Activated effector memory CD4-positive, alpha-beta T cell treated with Interleukin-2 at 50 U/mL for 16 hours (primary cell): ENCODE measurements at regions not wholly inside any gene's neighbourhood (a gene's known extent, or its start where the extent isn't known, plus 50 kb on each side); places are given as distances from the start of the nearest gene placed in this dataset.

Source experiments
- DNase-seq: peaks from one replicate; pipeline ENCODE4 v3.0.0-alpha.2; 2020

GRCh38 chr5:167773668-167774301, 517.7 kb upstream of the WWC1 start:
- DNase-seq: no peak

- no peak for DNase-seq
Observed at GRCh38 chr5:167777746-167778145, 513.7 kb upstream of the WWC1 start.

DNA sequence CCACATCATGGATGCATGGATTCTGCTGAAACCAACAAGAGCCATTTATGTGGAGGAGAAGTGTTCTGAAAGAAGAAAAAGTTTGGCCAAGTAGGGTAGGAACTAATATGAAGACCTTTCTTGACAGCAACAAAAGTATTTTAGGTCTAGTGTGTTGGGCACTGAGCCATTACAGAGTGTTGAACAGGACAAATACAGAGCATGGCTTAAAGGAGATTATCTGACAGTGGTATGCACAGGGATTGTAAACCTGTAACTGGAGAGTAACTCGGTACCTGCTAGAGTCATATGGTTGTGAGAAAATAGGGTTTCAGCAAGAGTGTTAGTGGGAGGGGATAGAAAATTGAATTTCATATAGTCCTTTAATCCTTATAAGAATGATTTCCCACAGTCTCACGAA, 513.2 kb upstream of the WWC1 start:
- no peak for DNase-seq

GRCh38 chr5:167779644-167780043, 511.8 kb upstream of the WWC1 start:
- DNase-seq: no peak

DNA sequence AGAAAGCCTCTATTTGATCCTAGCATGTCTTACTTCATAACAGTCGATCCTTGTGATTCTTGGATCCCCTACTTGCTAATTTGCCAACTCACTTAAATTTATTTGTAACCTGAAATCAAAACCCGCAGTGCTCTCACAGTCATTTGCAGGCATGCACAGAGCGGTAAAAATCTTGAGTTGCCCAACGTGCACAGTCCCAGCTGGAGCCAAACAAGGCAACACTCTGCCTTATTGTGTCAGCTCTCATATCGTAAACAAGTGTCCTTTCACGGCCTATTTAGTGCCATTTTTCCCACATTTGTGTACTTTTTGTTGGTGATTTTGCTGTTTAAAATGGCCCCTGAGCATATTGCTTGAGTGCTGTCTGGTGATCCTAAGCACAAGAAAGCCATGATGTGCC, 511.3 kb upstream of the WWC1 start:
- DNase-seq: no peak

GRCh38 chr5:167783145-167783817, 508.2 kb upstream of the WWC1 start:
- no peak for DNase-seq

- DNase-seq: no peak
Observed at GRCh38 chr5:167785106-167785505, 506.3 kb upstream of the WWC1 start.

DNA sequence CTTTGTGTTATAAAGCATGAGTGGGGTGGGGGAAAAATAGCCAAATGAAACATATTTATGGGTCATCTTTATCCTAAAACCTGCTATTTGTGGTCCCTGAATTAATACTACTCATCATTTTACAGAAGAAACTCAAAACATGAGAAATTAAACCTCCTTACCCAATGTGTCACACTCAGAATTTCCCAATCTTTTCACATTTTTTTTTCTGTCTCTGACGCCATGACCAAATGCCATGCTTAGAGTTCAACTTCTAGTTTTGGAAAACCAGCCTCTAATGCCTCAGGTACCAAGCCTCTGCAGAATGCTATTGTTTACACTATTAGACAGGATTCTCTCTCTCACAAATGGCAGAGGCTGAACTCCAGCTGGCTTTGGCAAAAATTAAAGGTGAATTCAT, 505.5 kb upstream of the WWC1 start:
- DNase-seq: no peak

- DNase-seq: no peak
Observed at GRCh38 chr5:167786871-167787578, 504.4 kb upstream of the WWC1 start.

GRCh38 chr5:167790045-167790444, 501.4 kb upstream of the WWC1 start:
- DNase-seq: no peak

- no peak for DNase-seq
Observed at GRCh38 chr5:167790462-167791260, 500.8 kb upstream of the WWC1 start.

- no peak for DNase-seq
Observed at GRCh38 chr5:167792514-167792913, 498.9 kb upstream of the WWC1 start.

DNA sequence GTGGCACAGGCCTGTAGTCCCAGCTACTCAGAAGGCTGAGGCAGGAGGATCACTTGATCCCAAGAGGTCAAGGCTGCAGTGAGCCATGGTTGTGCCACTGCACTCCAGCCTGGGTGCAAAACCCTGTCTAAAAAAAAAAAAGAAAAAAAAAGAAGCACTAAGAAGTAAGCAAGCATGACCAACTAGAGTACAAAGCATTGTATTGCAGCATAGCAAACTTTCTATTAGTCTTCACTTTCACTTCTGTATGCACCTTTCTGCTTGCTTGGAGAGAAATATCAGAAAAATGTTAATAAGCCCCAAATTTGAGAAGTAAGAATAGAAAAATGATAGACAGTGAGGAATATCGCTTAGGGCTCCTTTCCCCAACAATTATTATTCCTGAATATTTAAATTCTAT, 497.7 kb upstream of the WWC1 start:
- DNase-seq: no peak

- DNase-seq: no peak
Observed at GRCh38 chr5:167794121-167794520, 497.3 kb upstream of the WWC1 start.

DNA sequence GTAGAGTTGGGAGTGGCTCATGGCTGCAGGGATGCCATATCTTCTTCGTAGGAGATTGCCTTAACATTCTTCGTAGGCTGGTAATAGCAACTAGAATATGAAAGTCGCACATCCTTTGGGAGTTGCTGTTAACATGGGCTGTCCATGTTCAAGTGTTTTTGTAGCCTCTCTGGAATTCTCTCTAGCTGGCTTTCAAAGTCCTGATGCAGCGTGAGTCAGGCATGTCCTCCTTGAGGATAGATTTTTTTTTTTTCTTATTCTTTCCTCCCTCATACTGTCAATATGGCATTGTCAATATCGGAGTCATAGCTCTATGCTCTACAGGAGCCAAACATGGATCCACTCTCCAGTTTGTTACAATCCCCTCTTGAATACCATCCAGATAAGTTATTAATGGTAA, 494.8 kb upstream of the WWC1 start:
- no peak for DNase-seq

DNA sequence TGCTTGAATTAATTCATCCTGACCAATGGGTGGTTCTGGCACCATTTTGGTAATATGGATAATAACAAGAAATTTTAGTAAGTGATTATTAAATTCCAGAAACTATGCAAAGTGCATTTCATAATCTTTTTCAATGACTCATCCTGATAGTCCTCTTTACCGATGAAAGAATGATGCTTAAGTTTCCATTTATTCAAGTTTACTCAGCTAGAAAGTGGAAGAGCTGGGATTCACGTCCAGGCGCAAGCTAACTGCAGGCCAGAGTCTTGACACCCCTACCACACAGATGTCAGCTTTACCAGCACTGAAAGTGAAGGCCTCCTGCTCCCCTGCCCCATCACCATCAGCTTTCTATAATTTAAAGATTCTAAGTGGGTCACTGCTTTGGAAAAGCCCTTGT, 493.5 kb upstream of the WWC1 start:
- DNase-seq: no peak

- DNase-seq: no peak
Observed at GRCh38 chr5:167798448-167798847, 493.0 kb upstream of the WWC1 start.

GRCh38 chr5:167800427-167800826, 491.0 kb upstream of the WWC1 start:
- DNase-seq: no peak

- DNase-seq: no peak
Observed at GRCh38 chr5:167801999-167802398, 489.4 kb upstream of the WWC1 start.

- no peak for DNase-seq
Observed at GRCh38 chr5:167802755-167803431, 488.6 kb upstream of the WWC1 start.

DNA sequence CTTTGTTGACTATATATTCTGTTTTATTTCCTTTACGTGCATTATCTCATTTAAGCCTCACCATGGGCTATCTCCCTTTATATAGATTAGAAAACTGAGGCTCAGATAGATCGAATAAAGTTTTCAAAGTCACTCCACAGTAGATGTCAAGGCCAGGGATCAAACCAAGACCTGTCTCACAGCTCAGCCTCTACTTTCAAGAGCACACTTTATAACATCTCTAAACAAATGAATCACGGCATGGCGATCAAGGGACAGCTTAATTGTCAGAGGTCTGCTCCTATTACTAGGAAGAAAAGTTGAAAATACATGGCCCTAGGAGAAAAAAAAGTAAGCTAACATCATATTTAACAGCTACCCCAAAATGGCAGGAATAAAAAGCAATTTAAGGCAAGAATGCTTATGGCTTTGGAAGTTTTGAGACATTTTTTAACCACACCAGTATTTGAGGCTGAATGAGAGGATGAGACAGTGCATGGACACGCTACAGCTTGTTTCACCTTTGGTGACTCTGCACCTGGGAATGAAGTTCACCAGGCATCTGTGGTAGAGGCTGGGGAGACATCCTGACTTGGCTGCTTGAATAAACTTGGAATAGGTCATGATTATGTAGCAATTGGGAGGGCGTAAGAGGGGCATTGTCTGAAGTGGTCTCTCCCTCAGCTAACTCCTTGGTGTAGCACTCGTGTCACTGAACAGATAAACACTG, 486.8 kb upstream of the WWC1 start:
- DNase-seq: no peak

GRCh38 chr5:167810573-167810972, 480.9 kb upstream of the WWC1 start:
- DNase-seq: no peak
